SU-DHL-6 (cell line): ENCODE measurements at regions not wholly inside any gene's neighbourhood (a gene's known extent, or its start where the extent isn't known, plus 50 kb on each side); places are given as distances from the start of the nearest gene placed in this dataset.

ENCODE experiments used
- EZH2phosphoT487 ChIP-seq: fragments of 200-600 bp; sonication (generic), shearing (Covaris generic); conservative IDR thresholded peaks from 2 replicates; pipeline ENCODE4 v1.6.1; 2018; ENCODE audit warnings: mild to moderate bottlenecking, antibody characterized with exemption, low read length, moderate library complexity, mixed read lengths
- TF ChIP-seq, protein P1 (sequence below): fragments of 200-600 bp; sonication (generic); IDR thresholded peaks from one replicate; pipeline ENCODE4 v1.5.1; 2017; ENCODE audit warnings: antibody characterized with exemption, mild to moderate bottlenecking, low read length, moderate library complexity; ENCODE audit not compliant: insufficient read depth, poor library complexity, severe bottlenecking

DNA sequence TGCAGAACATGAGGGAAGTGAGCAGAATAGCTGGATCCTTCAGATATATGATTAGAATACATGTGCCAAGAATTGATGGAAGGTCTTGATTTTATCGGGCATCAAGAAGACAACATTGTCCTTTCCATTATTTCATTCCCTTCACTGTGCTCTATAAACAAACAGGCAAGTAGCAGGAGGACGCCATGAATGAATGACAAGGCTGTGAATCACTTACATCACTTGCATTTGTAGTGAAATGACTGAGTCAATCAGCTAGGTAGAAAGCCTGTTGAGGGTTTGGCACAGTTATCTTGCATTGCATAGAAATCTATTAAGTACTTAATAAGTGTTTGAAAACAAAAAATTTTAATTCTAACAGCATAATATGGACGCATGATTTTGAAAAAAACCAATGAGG, 548.8 kb upstream of the IZUMO3 start:
- TF ChIP-seq, protein P1, sequence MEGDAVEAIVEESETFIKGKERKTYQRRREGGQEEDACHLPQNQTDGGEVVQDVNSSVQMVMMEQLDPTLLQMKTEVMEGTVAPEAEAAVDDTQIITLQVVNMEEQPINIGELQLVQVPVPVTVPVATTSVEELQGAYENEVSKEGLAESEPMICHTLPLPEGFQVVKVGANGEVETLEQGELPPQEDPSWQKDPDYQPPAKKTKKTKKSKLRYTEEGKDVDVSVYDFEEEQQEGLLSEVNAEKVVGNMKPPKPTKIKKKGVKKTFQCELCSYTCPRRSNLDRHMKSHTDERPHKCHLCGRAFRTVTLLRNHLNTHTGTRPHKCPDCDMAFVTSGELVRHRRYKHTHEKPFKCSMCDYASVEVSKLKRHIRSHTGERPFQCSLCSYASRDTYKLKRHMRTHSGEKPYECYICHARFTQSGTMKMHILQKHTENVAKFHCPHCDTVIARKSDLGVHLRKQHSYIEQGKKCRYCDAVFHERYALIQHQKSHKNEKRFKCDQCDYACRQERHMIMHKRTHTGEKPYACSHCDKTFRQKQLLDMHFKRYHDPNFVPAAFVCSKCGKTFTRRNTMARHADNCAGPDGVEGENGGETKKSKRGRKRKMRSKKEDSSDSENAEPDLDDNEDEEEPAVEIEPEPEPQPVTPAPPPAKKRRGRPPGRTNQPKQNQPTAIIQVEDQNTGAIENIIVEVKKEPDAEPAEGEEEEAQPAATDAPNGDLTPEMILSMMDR, result no peak
- no peak for TF ChIP-seq EZH2phosphoT487
